ENCODE measurements at regions not wholly inside any gene's neighbourhood (a gene's known extent, or its start where the extent isn't known, plus 50 kb on each side); places are given as distances from the start of the nearest gene placed in this dataset.

DNA sequence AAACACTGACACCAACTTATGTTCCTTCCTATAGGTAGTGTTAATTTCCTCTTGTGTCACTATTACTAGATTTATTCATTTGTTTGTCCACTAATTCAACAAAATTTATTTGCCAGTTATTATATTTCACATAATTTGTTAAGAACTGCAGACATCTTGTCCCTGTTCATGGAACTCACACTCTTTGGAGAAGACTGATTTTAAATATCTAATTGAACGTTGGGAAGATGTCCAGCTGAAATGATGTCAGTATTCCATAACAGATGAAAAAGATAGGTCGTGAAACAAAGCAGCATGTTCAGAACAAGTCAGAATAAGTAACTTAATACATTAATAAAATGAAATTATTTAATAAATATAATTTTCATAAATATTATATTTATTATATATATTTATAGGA lies 873.1 kb upstream of the PHF14 start:
- H3K27ac ChIP-seq (ENCODE audit: low read depth in 1 of 2, low read length in 1 of 2), result no peak overlapping the region
- no peaks in the 10 kb centered on the region for H3K9me3 ChIP-seq (ENCODE audit: control insufficient read depth in 4 of 4, insufficient read depth in 3 of 4, low read length in 3 of 4)
- ATAC-seq (ENCODE audit: insufficient read depth, low FRiP score) (no peak), DNase-seq (no peak)
- H3K27me3 ChIP-seq (ENCODE audit: control insufficient read depth in 3 of 3, insufficient read depth in 3 of 3, low read length in 2 of 3), result no peaks in the 10 kb centered on the region
- no peak overlapping the region for H3K9ac ChIP-seq (ENCODE audit: insufficient read depth in 1 of 2, low read length in 2 of 2)
- no peaks in the 10 kb centered on the region for H3K4me1 ChIP-seq (ENCODE audit: control insufficient read depth in 5 of 5, insufficient read depth in 5 of 5, low read length in 5 of 5)
- TF ChIP-seq, protein P1, sequence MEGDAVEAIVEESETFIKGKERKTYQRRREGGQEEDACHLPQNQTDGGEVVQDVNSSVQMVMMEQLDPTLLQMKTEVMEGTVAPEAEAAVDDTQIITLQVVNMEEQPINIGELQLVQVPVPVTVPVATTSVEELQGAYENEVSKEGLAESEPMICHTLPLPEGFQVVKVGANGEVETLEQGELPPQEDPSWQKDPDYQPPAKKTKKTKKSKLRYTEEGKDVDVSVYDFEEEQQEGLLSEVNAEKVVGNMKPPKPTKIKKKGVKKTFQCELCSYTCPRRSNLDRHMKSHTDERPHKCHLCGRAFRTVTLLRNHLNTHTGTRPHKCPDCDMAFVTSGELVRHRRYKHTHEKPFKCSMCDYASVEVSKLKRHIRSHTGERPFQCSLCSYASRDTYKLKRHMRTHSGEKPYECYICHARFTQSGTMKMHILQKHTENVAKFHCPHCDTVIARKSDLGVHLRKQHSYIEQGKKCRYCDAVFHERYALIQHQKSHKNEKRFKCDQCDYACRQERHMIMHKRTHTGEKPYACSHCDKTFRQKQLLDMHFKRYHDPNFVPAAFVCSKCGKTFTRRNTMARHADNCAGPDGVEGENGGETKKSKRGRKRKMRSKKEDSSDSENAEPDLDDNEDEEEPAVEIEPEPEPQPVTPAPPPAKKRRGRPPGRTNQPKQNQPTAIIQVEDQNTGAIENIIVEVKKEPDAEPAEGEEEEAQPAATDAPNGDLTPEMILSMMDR (IDR thresholded peaks at IDR 0.05; ENCODE audit: control extremely low read depth, extremely low read depth), result no peak
- H3K4me3 ChIP-seq, result no peak overlapping the region
- WGBS, 2 donors, result 70 to 81% methylated on average over 2 of the region's 2 CpGs
- H3K36me3 ChIP-seq (ENCODE audit: control insufficient read depth in 4 of 4, insufficient read depth in 4 of 4, low read length in 4 of 4), result no peaks in the 10 kb centered on the region

DNA sequence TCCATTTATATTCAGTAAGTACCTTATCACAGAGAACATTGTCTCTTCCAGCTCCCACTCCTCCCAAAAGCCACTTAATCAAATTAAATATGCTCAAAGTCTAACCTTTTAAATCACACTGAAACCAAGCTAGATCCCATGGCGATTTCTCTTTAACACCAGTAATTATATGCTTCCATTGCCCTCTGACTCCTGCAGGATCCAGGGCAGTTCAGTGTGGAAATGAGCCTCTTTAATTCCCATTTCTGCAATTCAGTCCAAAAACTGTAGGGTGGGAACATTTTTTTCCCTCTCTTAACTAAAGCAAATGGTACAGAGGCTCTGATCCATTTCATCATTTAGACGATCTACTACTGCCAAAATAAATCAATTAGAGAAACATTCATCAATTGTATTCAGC lies 872.3 kb upstream of the PHF14 start:
- Histone ChIP-seq H3K27ac (ENCODE audit: low read depth in 1 of 2, low read length in 1 of 2) (no peak overlapping the region), H3K4me1 (ENCODE audit: control insufficient read depth in 5 of 5, insufficient read depth in 5 of 5, low read length in 5 of 5) (no peaks in the 10 kb centered on the region), H3K9ac (ENCODE audit: insufficient read depth in 1 of 2, low read length in 2 of 2) (no peak overlapping the region), H3K36me3 (ENCODE audit: control insufficient read depth in 4 of 4, insufficient read depth in 4 of 4, low read length in 4 of 4) (no peaks in the 10 kb centered on the region), H3K27me3 (ENCODE audit: control insufficient read depth in 3 of 3, insufficient read depth in 3 of 3, low read length in 2 of 3) (no peaks in the 10 kb centered on the region), H3K9me3 (ENCODE audit: control insufficient read depth in 4 of 4, insufficient read depth in 3 of 4, low read length in 3 of 4) (no peaks in the 10 kb centered on the region), H3K4me3 (no peak overlapping the region)
- ATAC-seq (ENCODE audit: insufficient read depth, low FRiP score) (no peak), DNase-seq (no peak)
- WGBS, 2 donors, result 78 to 86% methylated on average over 2 of the region's 2 CpGs
- TF ChIP-seq, protein P1 (IDR thresholded peaks at IDR 0.05; ENCODE audit: control extremely low read depth, extremely low read depth), result no peak

- Histone ChIP-seq H3K27me3 (ENCODE audit: control insufficient read depth in 3 of 3, insufficient read depth in 3 of 3, low read length in 2 of 3) (no peaks in the 10 kb centered on the region), H3K9ac (ENCODE audit: insufficient read depth in 1 of 2, low read length in 2 of 2) (no peak overlapping the region), H3K36me3 (ENCODE audit: control insufficient read depth in 4 of 4, insufficient read depth in 4 of 4, low read length in 4 of 4) (no peaks in the 10 kb centered on the region), H3K4me3 (no peak overlapping the region), H3K9me3 (ENCODE audit: control insufficient read depth in 4 of 4, insufficient read depth in 3 of 4, low read length in 3 of 4) (no peaks in the 10 kb centered on the region), H3K4me1 (ENCODE audit: control insufficient read depth in 5 of 5, insufficient read depth in 5 of 5, low read length in 5 of 5) (no peaks in the 10 kb centered on the region), H3K27ac (ENCODE audit: low read depth in 1 of 2, low read length in 1 of 2) (no peak overlapping the region)
- no peak for DNase-seq
- ATAC-seq (ENCODE audit: insufficient read depth, low FRiP score), result no peak
- WGBS, 2 donors, result 86 to 96% methylated on average over 3 of the region's 3 CpGs
- TF ChIP-seq, protein P1 (IDR thresholded peaks at IDR 0.05; ENCODE audit: control extremely low read depth, extremely low read depth), result no peak
Observed at GRCh38 chr7:10104292-10104691, 869.4 kb upstream of the PHF14 start.

GRCh38 chr7:10106609-10107008 lies 867.1 kb upstream of the PHF14 start:
- Histone ChIP-seq H3K27me3 (ENCODE audit: control insufficient read depth in 3 of 3, insufficient read depth in 3 of 3, low read length in 2 of 3) (no peaks in the 10 kb centered on the region), H3K4me1 (ENCODE audit: control insufficient read depth in 5 of 5, insufficient read depth in 5 of 5, low read length in 5 of 5) (no peaks in the 10 kb centered on the region), H3K27ac (ENCODE audit: low read depth in 1 of 2, low read length in 1 of 2) (no peak overlapping the region), H3K36me3 (ENCODE audit: control insufficient read depth in 4 of 4, insufficient read depth in 4 of 4, low read length in 4 of 4) (no peaks in the 10 kb centered on the region), H3K9me3 (ENCODE audit: control insufficient read depth in 4 of 4, insufficient read depth in 3 of 4, low read length in 3 of 4) (no peaks in the 10 kb centered on the region), H3K9ac (ENCODE audit: insufficient read depth in 1 of 2, low read length in 2 of 2) (no peak overlapping the region), H3K4me3 (no peak overlapping the region)
- TF ChIP-seq, protein P1 (IDR thresholded peaks at IDR 0.05; ENCODE audit: control extremely low read depth, extremely low read depth), result no peak
- DNase-seq (no peak), ATAC-seq (ENCODE audit: insufficient read depth, low FRiP score) (no peak)
- WGBS, 2 donors, result 58 to 62% methylated on average over 1 of the region's 1 CpG
